Lower leg skin (tissue), 4 donors: ENCODE measurements at regions not wholly inside any gene's neighbourhood (a gene's known extent, or its start where the extent isn't known, plus 50 kb on each side); places are given as distances from the start of the nearest gene placed in this dataset.

Source experiments
- DNase-seq, 2 donors: peaks; one replicate each; pipeline ENCODE4 v3.0.0-alpha.2; 2019; ENCODE audit warnings: low spot score in 2 of 2
- H3K4me3 ChIP-seq: fragments of 200-600 bp; sonication (generic); 2 replicates; pipeline ENCODE4 v1.5.1; 2017; ENCODE audit warnings: mild to moderate bottlenecking, low read depth; ENCODE audit not compliant: poor library complexity, severe bottlenecking
- CTCF ChIP-seq, 3 donors: fragments of 450-650 bp; IDR thresholded peaks; one replicate each; pipeline ENCODE4 v1.5.1; 2016; ENCODE audit warnings: antibody characterized with exemption in 3 of 3, mild to moderate bottlenecking in 3 of 3, moderate library complexity in 2 of 3
- POLR2A ChIP-seq, 2 donors: fragments of 450-650 bp; IDR thresholded peaks; one replicate each; pipeline ENCODE4 v1.6.1; 2016 to 2017; ENCODE audit warnings: antibody characterized with exemption in 2 of 2, mild to moderate bottlenecking in 1 of 2, moderate library complexity in 1 of 2
- WGBS, 2 donors: methylation state at CpG; one replicate each; pipeline ENCODE4 v1.1.5; 2018; 5-methylcytosine and 5-hydroxymethylcytosine counted together
- intact Hi-C: fragments of 100-400 bp; cut with DNase I; formaldehyde crosslinking; loops from one replicate; pipeline ENCODE4 v1.15.0; 2023; ENCODE audit warnings: low total_unique reads

GRCh38 chr21:41095983-41096382, 72.0 kb upstream of the BACE2 start:
- no peak overlapping the region for H3K4me3 ChIP-seq
- 51 to 59% methylated on average over 6 of the region's 6 CpGs for WGBS, 2 donors
- DNase-seq, result no peak
- intact Hi-C loops, result no loop called here
- TF ChIP-seq POLR2A (IDR thresholded peaks at IDR 0.05), result no peak

DNA sequence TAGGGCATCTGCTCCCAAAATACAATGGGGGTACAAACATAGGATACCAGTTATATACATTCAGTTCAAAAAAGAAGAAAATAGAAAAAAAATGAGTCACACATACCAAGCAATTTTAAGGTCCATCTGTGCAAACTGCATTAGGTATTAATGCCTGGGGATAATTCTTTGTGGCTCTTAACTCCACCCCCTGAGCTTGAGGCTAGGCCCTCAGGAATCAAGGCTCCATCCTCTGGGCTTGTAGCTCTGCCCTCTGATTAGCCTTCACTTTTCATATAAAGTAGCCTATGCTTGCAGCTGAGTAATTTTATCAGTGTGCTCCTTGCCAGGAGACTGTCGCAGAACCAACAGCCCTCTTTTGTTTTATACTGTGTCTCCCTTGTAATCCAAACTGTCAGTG, 69.9 kb upstream of the BACE2 start:
- intact Hi-C loops, result no loop called here
- no peak for DNase-seq
- H3K4me3 ChIP-seq, result no peak overlapping the region
- 55 to 92% methylated on average over 1 of the region's 1 CpG for WGBS, 2 donors
- no peak for TF ChIP-seq CTCF (IDR thresholded peaks at IDR 0.05)
- TF ChIP-seq POLR2A (IDR thresholded peaks at IDR 0.05), result no peak

DNA sequence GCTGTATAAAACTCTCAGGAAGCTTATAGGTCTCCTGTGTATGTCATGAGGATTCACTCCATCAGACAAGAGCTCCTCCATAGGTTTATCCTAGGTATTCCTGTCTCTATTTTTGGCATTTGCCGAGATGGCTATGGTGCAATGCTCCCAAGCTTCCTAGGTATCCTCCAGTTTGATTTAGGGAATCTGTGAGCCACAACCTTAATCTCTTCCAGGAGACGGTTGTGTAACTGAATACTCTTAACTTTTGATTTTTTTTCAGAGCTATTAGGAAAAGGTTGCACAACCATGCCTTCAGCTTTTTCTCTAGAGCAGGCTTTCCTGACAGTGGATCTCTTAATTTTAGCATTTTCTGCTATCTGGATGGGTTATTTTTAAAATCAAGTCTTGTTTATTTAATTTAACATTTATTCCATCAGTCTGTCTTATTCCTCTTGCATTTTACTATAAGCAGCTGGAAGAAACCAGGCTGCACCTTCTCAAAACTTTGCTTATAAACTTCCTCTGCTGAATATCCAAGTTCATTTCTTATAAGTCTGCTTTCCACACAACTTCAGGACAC, 69.4 kb upstream of the BACE2 start:
- TF ChIP-seq CTCF (IDR thresholded peaks at IDR 0.05) (no peak), POLR2A (IDR thresholded peaks at IDR 0.05) (no peak)
- H3K4me3 ChIP-seq, result no peak overlapping the region
- intact Hi-C loops, result no loop called here
- no peak for DNase-seq
- WGBS, 2 donors, result 20 to 51% methylated on average over 2 of the region's 2 CpGs

GRCh38 chr21:41100826-41101550, 67.0 kb upstream of the BACE2 start:
- no peak for DNase-seq
- TF ChIP-seq CTCF (IDR thresholded peaks at IDR 0.05) (no peak), POLR2A (IDR thresholded peaks at IDR 0.05) (no peak)
- WGBS, 2 donors, result 80 to 85% methylated on average over 4 of the region's 4 CpGs
- intact Hi-C loops, result no loop called here
- H3K4me3 ChIP-seq, result no peak overlapping the region

DNA sequence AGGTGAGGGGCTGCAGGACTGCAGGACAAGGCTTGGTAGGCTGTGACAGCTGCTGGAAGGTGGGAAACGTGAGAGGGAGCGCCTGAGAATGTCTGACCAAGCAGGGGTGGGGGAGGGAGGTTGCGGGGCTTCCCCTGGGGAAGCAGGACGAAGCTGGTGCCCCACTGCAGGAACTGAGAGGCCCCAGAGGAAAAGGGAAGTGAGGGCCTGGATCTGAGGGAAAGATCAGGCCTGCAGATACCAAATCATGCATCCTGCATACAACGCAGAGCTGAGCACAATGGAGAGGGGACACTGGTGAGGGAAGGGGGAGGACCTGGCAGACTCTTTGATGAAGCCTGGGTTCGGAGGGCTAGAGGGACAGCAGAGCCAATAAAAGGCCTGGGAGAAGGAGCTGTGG, 65.7 kb upstream of the BACE2 start:
- WGBS, 2 donors, result 25 to 46% methylated on average over 6 of the region's 6 CpGs
- DNase-seq, result no peak
- H3K4me3 ChIP-seq, result no peak overlapping the region
- TF ChIP-seq POLR2A (IDR thresholded peaks at IDR 0.05), result no peak
- no peak for TF ChIP-seq CTCF (IDR thresholded peaks at IDR 0.05)
- intact Hi-C loops, result no loop called here

- peak in 1 of 2 donors; percentile 59 for DNase-seq
- WGBS, 2 donors, result 86 to 91% methylated on average over 10 to 11 of the region's 11 CpGs
- TF ChIP-seq POLR2A (IDR thresholded peaks at IDR 0.05) (no peak), CTCF (IDR thresholded peaks at IDR 0.05) (no peak)
- H3K4me3 ChIP-seq, result no peak overlapping the region
- intact Hi-C loops, result no loop called here
Observed at GRCh38 chr21:41107602-41108001, 60.4 kb upstream of the BACE2 start.
